Kidney (tissue), 13 donors: ENCODE measurements at regions not wholly inside any gene's neighbourhood (a gene's known extent, or its start where the extent isn't known, plus 50 kb on each side); places are given as distances from the start of the nearest gene placed in this dataset.

Source experiments
- DNase-seq, 5 donors: peaks; one replicate each; pipeline ENCODE4 v3.0.0-alpha.2; 2013 to 2020
- FAIRE-seq: peaks from 2 replicates; lab custom pipeline; 2012; peaks lifted over from hg19 to GRCh38; lab: Jason Lieb, UNC
- H3K27ac ChIP-seq, 2 donors: one replicate each; pipeline ENCODE4 v1.7.0; 2013; ENCODE audit warnings: low read depth in 2 of 2, low read length in 2 of 2, inconsistent platforms in 1 of 2
- H3K27me3 ChIP-seq: one replicate; pipeline ENCODE4 v1.7.1; 2013; ENCODE audit warnings: low read length, inconsistent platforms; ENCODE audit not compliant: control insufficient read depth, insufficient read depth
- H3K36me3 ChIP-seq, 3 donors: one replicate each; pipeline versions ENCODE4 v1.7.0 to v1.7.1; 2013; ENCODE audit warnings: low read length in 3 of 3, control low read depth in 1 of 3, inconsistent platforms in 1 of 3; ENCODE audit not compliant: insufficient read depth in 3 of 3, control insufficient read depth in 2 of 3
- H3K4me1 ChIP-seq, 3 donors: one replicate each; pipeline versions ENCODE4 v1.7.0 to v1.7.1; 2013; ENCODE audit warnings: low read length in 3 of 3, inconsistent platforms in 1 of 3, low read depth in 1 of 3; ENCODE audit not compliant: control insufficient read depth in 2 of 3, insufficient read depth in 2 of 3
- H3K4me3 ChIP-seq, 3 donors: one replicate each; pipeline versions ENCODE4 v1.7.0 to v1.8.1; 2013; ENCODE audit warnings: low read length in 3 of 3, control low read depth in 1 of 3, inconsistent platforms in 1 of 3
- H3K9ac ChIP-seq, 3 donors: one replicate each; pipeline versions ENCODE4 v1.7.0 to v1.7.1; 2013; ENCODE audit warnings: low read length in 3 of 3, control low read depth in 1 of 3, inconsistent platforms in 1 of 3
- H3K9me3 ChIP-seq, 3 donors: one replicate each; pipeline versions ENCODE4 v1.7.0 to v1.7.1; 2013; ENCODE audit warnings: low read length in 3 of 3, control low read depth in 1 of 3, inconsistent platforms in 1 of 3; ENCODE audit not compliant: control insufficient read depth in 2 of 3, insufficient read depth in 1 of 3
- intact Hi-C: fragments of 100-400 bp; cut with DNase I; formaldehyde crosslinking; loops from one replicate; pipeline ENCODE4 v1.11.1; 2022
- TF ChIP-seq, protein P1 (sequence below): IDR thresholded peaks from 3 replicates; pipeline ENCODE4 v1.5.1; 2012; ENCODE audit warnings: mild to moderate bottlenecking, moderate library complexity, borderline replicate concordance; ENCODE audit not compliant: insufficient read depth; ENCODE audit errors: extremely low read depth
- donor health status: control.
- donor health status: control.
- donor health status: control.
- donor health status: control.
- donor health status: control.
- donor health status: DM: yes; HTN: yes; CAD: no.
- donor health status: Normal renal cell carcinoma (clear cell type).

DNA sequence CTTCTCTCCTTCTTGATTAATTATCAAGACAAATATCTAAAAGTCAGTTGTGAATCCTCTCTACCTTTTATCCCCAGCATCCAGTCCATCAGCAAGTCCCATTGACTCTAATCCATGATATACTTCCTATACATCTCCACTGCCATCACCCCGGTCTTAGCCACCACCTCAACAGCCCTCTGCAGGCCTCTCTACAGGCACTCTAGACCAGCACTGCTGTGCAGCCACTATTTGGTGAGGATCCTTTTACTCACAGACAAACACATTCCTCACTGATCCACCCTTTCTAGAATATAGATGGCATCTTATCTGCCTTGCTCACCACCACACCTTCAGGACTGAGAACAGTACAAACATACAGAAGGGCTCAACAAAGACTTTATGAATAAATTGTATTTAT lies 221.7 kb downstream of the RFC3 start:
- Histone ChIP-seq H3K9ac (no peak overlapping the region), H3K36me3 (no peaks in the 10 kb centered on the region), H3K4me3 (no peak overlapping the region), H3K4me1 (no peaks in the 10 kb centered on the region), H3K27me3 (no peaks in the 10 kb centered on the region), H3K27ac (no peak overlapping the region), H3K9me3 (peaks cover 0 to 3% (median 0%) of the 10 kb centered on the region in 3 donors)
- TF ChIP-seq, protein P1, sequence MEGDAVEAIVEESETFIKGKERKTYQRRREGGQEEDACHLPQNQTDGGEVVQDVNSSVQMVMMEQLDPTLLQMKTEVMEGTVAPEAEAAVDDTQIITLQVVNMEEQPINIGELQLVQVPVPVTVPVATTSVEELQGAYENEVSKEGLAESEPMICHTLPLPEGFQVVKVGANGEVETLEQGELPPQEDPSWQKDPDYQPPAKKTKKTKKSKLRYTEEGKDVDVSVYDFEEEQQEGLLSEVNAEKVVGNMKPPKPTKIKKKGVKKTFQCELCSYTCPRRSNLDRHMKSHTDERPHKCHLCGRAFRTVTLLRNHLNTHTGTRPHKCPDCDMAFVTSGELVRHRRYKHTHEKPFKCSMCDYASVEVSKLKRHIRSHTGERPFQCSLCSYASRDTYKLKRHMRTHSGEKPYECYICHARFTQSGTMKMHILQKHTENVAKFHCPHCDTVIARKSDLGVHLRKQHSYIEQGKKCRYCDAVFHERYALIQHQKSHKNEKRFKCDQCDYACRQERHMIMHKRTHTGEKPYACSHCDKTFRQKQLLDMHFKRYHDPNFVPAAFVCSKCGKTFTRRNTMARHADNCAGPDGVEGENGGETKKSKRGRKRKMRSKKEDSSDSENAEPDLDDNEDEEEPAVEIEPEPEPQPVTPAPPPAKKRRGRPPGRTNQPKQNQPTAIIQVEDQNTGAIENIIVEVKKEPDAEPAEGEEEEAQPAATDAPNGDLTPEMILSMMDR = no peak
- DNase-seq (no peak), FAIRE-seq (no peak)
- intact Hi-C loops = no loop called here

DNA sequence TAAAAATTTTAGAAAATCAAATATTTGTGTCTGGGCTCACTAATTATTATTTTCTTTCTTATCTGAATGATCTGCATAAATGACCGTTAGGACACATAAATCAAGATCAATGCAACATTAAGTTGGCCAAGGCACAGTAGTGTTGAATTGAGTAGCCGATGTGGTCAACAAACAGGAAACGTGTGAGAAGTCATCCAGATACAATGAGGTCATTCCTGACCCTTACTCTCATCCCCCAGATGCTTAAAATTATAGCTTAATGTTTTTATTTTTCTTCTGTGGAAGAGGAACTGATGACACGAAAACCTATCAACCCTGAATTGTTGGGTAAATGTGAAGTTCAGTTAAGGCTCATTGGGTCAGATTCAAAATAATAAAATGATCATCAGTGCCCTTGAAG lies 222.9 kb downstream of the RFC3 start:
- Histone ChIP-seq H3K36me3 (no peaks in the 10 kb centered on the region), H3K9me3 (no peaks in the 10 kb centered on the region), H3K9ac (no peak overlapping the region), H3K27me3 (no peaks in the 10 kb centered on the region), H3K4me3 (no peak overlapping the region), H3K27ac (no peak overlapping the region), H3K4me1 (no peaks in the 10 kb centered on the region)
- FAIRE-seq (no peak), DNase-seq (no peak)
- TF ChIP-seq, protein P1 = no peak
- intact Hi-C loops = no loop called here

DNA sequence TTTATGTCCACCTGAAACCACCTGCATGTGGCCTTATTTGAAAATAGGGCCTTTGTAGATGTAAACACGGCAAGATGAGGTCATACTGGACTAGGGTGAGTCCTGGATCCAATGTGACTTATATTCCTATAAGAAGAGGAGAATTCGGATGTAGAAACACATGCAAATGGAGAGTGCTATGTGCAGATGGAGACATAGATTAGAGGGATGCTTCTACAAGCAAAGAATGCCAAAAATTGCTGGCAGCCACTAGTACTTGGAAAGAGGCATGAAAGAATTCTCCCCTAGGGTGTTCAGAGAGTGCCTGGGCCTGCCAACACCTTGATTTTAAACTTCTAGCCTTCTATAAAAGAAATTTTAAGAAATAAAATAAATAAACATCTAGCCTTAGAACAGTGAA lies 226.1 kb downstream of the RFC3 start:
- Histone ChIP-seq H3K9me3 (no peaks in the 10 kb centered on the region), H3K9ac (no peak overlapping the region), H3K4me3 (no peak overlapping the region), H3K27ac (no peak overlapping the region), H3K27me3 (no peaks in the 10 kb centered on the region), H3K4me1 (no peaks in the 10 kb centered on the region), H3K36me3 (no peaks in the 10 kb centered on the region)
- DNase-seq (no peak), FAIRE-seq (no peak)
- TF ChIP-seq, protein P1 = no peak
- intact Hi-C loops = no loop called here

DNA sequence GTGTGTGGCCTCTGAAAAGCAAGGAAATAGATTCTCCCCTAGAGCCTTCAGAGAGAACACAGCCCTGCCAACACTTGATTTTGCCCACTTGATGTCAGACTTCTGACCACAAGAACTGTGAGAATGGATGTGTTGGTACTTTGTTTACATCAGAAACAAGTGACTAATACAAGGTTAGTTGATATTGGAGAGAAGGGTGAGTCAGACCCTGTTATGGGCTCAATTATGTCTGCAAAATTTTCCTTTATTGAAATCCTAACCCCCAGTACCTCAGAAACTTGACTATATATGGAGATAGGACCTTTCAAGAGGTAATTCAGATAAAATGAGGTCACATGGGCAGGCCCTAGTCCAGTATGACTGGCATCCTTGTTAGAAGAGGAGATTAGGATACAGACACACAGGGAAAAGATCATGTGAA lies 226.7 kb downstream of the RFC3 start:
- H3K4me1 ChIP-seq = no peaks in the 10 kb centered on the region
- H3K27me3 ChIP-seq = no peaks in the 10 kb centered on the region
- H3K9ac ChIP-seq = no peak overlapping the region
- DNase-seq (no peak), FAIRE-seq (no peak)
- no peak overlapping the region for H3K4me3 ChIP-seq
- H3K36me3 ChIP-seq = no peaks in the 10 kb centered on the region
- TF ChIP-seq, protein P1 = no peak
- intact Hi-C loops = no loop called here
- H3K27ac ChIP-seq = no peak overlapping the region
- no peaks in the 10 kb centered on the region for H3K9me3 ChIP-seq
